EH (cell line): ENCODE measurements at regions not wholly inside any gene's neighbourhood (a gene's known extent, or its start where the extent isn't known, plus 50 kb on each side); places are given as distances from the start of the nearest gene placed in this dataset.
A peak's percentile ranks its signal among the peaks of the same experiment; 100 is the strongest.

Source experiments
- DNase-seq: peaks from one replicate; pipeline ENCODE4 v3.0.0-alpha.2; 2015; ENCODE audit warnings: low read depth

GRCh38 chr16:65509172-65509571 is 387.3 kb upstream of the CDH11 start:
- no peak for DNase-seq

- no peak for DNase-seq
These were observed 379.1 kb upstream of the CDH11 start for GRCh38 chr16:65500919-65501318.

- peak; percentile 43 for DNase-seq
These were observed 378.1 kb upstream of the CDH11 start for GRCh38 chr16:65500007-65500406.

- no peak for DNase-seq
These were observed 377.7 kb upstream of the CDH11 start for GRCh38 chr16:65499566-65499965.

- DNase-seq, result peak; percentile 29
These were observed 375.7 kb upstream of the CDH11 start for GRCh38 chr16:65497571-65497970.

- no peak for DNase-seq
These were observed 373.2 kb upstream of the CDH11 start for GRCh38 chr16:65495106-65495505.

GRCh38 chr16:65494609-65495008 is 372.7 kb upstream of the CDH11 start:
- no peak for DNase-seq

- no peak for DNase-seq
These were observed 372.2 kb upstream of the CDH11 start for GRCh38 chr16:65494080-65494479.

GRCh38 chr16:65490286-65490685 is 368.4 kb upstream of the CDH11 start:
- DNase-seq, result no peak

- DNase-seq, result no peak
These were observed 367.7 kb upstream of the CDH11 start for GRCh38 chr16:65489531-65490023.

GRCh38 chr16:65487231-65487630 is 365.4 kb upstream of the CDH11 start:
- DNase-seq, result no peak

- no peak for DNase-seq
These were observed 360.1 kb upstream of the CDH11 start for GRCh38 chr16:65481956-65482355.

GRCh38 chr16:65480281-65481091 is 358.6 kb upstream of the CDH11 start:
- DNase-seq, result no peak

- no peak for DNase-seq
These were observed 354.6 kb upstream of the CDH11 start for GRCh38 chr16:65476448-65476955.

GRCh38 chr16:65473699-65474098 is 351.8 kb upstream of the CDH11 start:
- DNase-seq, result no peak

- DNase-seq, result no peak
These were observed 347.3 kb upstream of the CDH11 start for GRCh38 chr16:65469116-65469515.

- DNase-seq, result no peak
These were observed 346.3 kb upstream of the CDH11 start for GRCh38 chr16:65468133-65468532.

- no peak for DNase-seq
These were observed 341.9 kb upstream of the CDH11 start for GRCh38 chr16:65463652-65464260.

- DNase-seq, result no peak
These were observed 335.2 kb upstream of the CDH11 start for GRCh38 chr16:65457084-65457483.

- DNase-seq, result no peak
These were observed 333.9 kb upstream of the CDH11 start for GRCh38 chr16:65455761-65456160.

- DNase-seq, result no peak
These were observed 331.8 kb upstream of the CDH11 start for GRCh38 chr16:65453646-65454045.

- DNase-seq, result no peak
These were observed 327.7 kb upstream of the CDH11 start for GRCh38 chr16:65449526-65449925.

GRCh38 chr16:65446427-65446826 is 324.6 kb upstream of the CDH11 start:
- DNase-seq, result no peak
